Neutrophil (primary cell): ENCODE measurements at regions not wholly inside any gene's neighbourhood (a gene's known extent, or its start where the extent isn't known, plus 50 kb on each side); places are given as distances from the start of the nearest gene placed in this dataset.

Source experiments
- H3K27ac ChIP-seq: fragments of 200-600 bp; sonication (generic); 2 replicates; pipeline ENCODE4 v1.5.1; 2016; ENCODE audit warnings: mild to moderate bottlenecking, moderate library complexity
- H3K27me3 ChIP-seq: fragments of 200-600 bp; sonication (generic); 2 replicates; pipeline ENCODE4 v1.6.0; 2016; ENCODE audit warnings: mild to moderate bottlenecking
- H3K36me3 ChIP-seq: fragments of 200-600 bp; sonication (generic); 2 replicates; pipeline ENCODE4 v1.5.1; 2017
- H3K4me1 ChIP-seq, 2 experiments: fragments of 200-600 bp in 1 of 2; sonication (generic) in 1 of 2; 1 replicate in 1 of 2; 2 replicates in 1 of 2; pipeline versions ENCODE4 v1.5.1 to v1.6.1; 2013 to 2016; ENCODE audit warnings: low read depth in 1 of 2, low read length in 1 of 2, mild to moderate bottlenecking in 1 of 2, moderate library complexity in 1 of 2; ENCODE audit not compliant: control insufficient read depth in 1 of 2, insufficient read depth in 1 of 2
- H3K4me3 ChIP-seq, 2 experiments: fragments of 200-600 bp in 1 of 2; sonication (generic) in 1 of 2; 1 replicate in 1 of 2; 2 replicates in 1 of 2; pipeline ENCODE4 v1.5.1; 2013 to 2016; ENCODE audit warnings: low read depth in 1 of 2, low read length in 1 of 2, mild to moderate bottlenecking in 1 of 2, moderate library complexity in 1 of 2
- H3K9me3 ChIP-seq: fragments of 200-600 bp; sonication (generic); 2 replicates; pipeline ENCODE4 v1.5.1; 2016
- TF ChIP-seq, protein P1 (sequence below): fragments of 200-600 bp; sonication (generic); IDR thresholded peaks from 2 replicates; pipeline ENCODE4 v1.5.1; 2016; ENCODE audit warnings: antibody characterized with exemption

DNA sequence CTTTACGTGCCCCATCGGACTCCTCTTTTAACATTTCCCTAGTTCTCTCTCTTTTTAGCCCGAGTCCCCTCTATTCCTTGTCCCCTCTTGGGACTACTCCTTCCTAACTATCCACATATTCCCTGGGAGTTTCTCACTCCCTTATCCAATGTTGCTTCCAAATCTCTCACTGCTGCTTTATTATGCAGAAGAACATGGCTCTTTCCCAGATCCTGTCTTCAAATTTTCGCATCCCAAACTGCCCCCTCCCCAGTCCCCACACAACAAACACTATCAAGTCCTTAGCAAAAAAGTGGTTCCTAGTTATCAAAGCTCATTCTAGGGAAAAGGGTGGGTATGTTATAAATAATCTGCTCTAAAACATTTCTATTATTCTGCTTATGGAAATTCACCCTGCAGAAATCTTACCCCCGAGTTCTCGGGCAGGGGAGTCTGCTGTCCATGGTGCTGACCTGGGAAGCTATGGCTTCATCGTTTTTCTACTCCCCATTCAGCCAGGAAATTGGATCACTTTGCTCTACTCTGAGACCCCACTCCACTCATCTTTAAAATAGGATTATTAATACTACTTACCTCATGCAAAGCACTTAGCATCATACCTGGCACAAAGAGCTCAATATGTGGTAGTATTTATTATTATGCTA lies 393.5 kb downstream of the BUD13 start:
- Histone ChIP-seq H3K4me3 (no peak overlapping the region), H3K36me3 (no peaks in the 10 kb centered on the region), H3K4me1 (no peaks in the 10 kb centered on the region), H3K9me3 (no peaks in the 10 kb centered on the region), H3K27ac (no peak overlapping the region), H3K27me3 (no peaks in the 10 kb centered on the region)
- TF ChIP-seq, protein P1, sequence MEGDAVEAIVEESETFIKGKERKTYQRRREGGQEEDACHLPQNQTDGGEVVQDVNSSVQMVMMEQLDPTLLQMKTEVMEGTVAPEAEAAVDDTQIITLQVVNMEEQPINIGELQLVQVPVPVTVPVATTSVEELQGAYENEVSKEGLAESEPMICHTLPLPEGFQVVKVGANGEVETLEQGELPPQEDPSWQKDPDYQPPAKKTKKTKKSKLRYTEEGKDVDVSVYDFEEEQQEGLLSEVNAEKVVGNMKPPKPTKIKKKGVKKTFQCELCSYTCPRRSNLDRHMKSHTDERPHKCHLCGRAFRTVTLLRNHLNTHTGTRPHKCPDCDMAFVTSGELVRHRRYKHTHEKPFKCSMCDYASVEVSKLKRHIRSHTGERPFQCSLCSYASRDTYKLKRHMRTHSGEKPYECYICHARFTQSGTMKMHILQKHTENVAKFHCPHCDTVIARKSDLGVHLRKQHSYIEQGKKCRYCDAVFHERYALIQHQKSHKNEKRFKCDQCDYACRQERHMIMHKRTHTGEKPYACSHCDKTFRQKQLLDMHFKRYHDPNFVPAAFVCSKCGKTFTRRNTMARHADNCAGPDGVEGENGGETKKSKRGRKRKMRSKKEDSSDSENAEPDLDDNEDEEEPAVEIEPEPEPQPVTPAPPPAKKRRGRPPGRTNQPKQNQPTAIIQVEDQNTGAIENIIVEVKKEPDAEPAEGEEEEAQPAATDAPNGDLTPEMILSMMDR, result no peak

DNA sequence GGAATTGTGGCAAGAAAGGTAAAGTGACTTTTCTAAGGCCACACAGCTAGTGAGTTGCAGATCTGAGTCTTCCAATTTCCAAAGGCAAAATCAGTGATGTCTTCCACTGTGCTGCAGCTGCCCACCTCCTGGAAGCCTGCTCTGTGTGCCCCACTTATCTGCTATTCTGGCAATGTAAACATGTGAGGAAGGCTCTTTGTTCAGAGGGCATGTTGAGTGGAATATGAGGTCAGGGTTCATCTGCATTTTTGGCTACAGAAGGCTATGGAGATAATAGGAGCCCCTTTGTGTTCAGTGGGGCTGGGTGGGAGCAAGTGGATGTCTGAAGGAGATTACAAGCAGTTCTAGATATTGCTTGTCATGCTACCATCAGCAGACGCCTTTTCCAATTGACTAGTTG lies 396.2 kb downstream of the BUD13 start:
- Histone ChIP-seq H3K9me3 (no peaks in the 10 kb centered on the region), H3K4me1 (no peaks in the 10 kb centered on the region), H3K27me3 (no peaks in the 10 kb centered on the region), H3K27ac (no peak overlapping the region), H3K4me3 (no peak overlapping the region), H3K36me3 (no peaks in the 10 kb centered on the region)
- TF ChIP-seq, protein P1, result no peak

DNA sequence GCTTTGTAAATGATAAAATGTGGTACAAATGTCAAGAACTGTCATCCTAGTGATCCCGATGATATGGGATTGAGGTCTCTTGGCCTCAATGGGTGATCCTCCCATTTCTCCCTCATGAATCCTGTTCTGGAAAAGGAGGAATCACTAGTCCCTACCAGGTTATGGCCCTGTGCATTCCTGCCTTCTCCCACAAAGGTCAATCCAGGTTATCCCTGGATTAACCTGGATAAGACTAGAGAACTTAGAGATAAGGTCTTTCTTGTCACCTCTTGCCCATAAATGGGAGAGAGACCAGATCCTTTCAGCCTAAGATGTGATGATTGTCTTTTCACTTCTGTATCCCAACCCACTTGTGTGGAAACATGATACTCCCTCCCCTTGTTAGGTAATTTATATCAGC lies 396.7 kb downstream of the BUD13 start:
- H3K27ac ChIP-seq, result no peak overlapping the region
- TF ChIP-seq, protein P1, result no peak
- H3K27me3 ChIP-seq, result no peaks in the 10 kb centered on the region
- H3K9me3 ChIP-seq, result no peaks in the 10 kb centered on the region
- H3K4me1 ChIP-seq, result no peaks in the 10 kb centered on the region
- no peaks in the 10 kb centered on the region for H3K36me3 ChIP-seq
- no peak overlapping the region for H3K4me3 ChIP-seq

DNA sequence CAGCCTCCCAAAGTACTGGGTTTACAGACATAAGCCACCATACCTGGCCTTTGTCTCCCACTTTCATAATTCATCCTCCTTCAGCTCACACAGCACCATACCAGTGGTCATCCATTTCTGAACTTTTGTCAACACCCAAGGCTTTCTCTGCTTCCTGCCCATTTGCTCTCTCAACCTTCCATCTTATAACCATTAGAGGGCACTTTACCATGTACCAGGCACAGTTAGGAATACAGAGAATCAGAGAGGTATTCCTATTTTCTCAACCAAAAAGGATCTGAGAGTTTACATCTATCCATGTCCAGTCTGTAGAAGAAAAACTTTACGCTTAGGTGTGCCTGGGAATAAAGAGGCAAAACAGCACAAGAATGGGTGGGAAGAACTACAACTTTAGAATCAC lies 397.6 kb downstream of the BUD13 start:
- Histone ChIP-seq H3K27me3 (no peaks in the 10 kb centered on the region), H3K36me3 (no peaks in the 10 kb centered on the region), H3K4me1 (no peaks in the 10 kb centered on the region), H3K9me3 (no peaks in the 10 kb centered on the region), H3K4me3 (no peak overlapping the region), H3K27ac (no peak overlapping the region)
- TF ChIP-seq, protein P1, result no peak

DNA sequence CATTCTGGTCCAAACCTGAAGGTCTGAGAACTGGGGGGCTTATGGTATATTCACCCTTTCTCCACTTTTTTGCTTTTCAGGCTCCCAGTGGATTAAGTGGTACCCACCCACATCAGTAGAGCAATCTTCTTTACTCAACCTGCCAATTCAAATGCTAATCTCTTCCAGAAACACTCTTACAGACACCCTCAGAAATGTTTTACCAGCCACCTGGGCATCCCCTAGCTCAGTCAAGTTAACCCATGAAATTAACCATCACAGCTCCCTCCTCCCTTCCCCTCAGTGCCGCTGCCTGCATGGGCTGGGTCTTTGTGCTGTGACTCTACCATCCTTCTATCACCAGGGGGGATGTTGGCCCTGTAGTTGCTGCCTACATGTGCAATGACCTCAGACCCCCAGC lies 398.7 kb downstream of the BUD13 start:
- Histone ChIP-seq H3K27me3 (no peaks in the 10 kb centered on the region), H3K9me3 (no peaks in the 10 kb centered on the region), H3K4me1 (no peaks in the 10 kb centered on the region), H3K36me3 (no peaks in the 10 kb centered on the region), H3K4me3 (no peak overlapping the region), H3K27ac (no peak overlapping the region)
- TF ChIP-seq, protein P1, result no peak
